SW 1271 (cell line): ENCODE measurements at regions not wholly inside any gene's neighbourhood (a gene's known extent, or its start where the extent isn't known, plus 50 kb on each side); places are given as distances from the start of the nearest gene placed in this dataset.

Experiments used
- DNase-seq, 2 experiments: peaks; one replicate each; lab custom pipeline; 2025; lab: John Stamatoyannopoulos, UW

DNA sequence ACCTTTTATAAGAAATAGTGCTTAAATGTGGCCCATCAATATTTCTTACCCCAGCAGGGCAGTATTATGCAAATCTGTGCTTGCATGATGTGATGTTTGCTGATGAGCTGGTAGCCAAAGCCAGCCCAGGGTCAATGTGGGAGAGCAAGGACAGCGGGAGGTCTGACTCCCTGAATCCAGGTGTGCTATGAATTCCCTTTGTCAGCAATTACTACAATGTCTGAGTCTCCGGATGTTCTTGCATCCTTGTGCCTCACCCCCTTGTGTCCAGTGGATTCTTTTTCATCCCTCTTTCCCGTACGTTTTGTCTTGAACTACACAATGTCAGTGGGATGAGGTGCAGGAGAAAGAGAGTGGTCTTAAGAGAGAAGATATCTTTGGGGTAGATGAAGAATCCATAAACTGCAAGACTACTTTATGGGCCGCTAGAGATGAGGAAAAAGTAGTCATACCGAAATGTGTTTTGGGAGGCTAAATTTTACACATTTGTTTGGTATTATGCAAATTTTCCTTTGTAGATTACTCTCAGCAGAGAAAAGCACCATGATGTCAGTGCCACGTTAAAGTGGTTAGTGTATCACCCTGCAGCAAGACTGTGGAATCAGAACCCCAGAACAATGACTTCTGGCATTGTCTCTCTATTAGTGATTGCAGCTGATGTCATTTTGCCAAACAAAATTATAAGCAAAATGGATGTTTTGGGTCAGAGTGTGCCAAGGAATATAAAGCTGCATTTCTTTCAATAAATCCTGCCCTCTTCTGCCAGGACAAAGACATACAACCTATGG, 53.5 kb upstream of the TSHZ3 start:
- DNase-seq, result no peak

DNA sequence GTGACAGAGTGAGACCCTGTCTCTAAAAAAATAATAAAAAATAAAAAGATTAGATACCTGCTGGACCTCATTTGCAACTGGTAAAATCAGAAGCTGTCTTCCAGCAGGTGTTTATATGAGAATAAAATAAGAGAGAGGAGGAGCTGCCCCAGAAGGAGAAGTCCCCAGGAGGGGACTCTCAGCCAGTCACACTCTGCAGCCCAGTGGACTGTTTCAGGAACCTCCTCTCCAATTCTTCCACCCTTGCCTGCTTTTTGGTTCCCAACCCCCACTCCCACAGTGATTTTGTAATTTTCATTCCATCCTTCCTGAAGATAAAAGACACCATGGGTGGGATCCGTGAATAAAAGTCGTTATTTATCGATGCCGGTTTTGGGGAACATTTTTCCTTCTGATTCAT, 56.9 kb upstream of the TSHZ3 start:
- no peak for DNase-seq

DNA sequence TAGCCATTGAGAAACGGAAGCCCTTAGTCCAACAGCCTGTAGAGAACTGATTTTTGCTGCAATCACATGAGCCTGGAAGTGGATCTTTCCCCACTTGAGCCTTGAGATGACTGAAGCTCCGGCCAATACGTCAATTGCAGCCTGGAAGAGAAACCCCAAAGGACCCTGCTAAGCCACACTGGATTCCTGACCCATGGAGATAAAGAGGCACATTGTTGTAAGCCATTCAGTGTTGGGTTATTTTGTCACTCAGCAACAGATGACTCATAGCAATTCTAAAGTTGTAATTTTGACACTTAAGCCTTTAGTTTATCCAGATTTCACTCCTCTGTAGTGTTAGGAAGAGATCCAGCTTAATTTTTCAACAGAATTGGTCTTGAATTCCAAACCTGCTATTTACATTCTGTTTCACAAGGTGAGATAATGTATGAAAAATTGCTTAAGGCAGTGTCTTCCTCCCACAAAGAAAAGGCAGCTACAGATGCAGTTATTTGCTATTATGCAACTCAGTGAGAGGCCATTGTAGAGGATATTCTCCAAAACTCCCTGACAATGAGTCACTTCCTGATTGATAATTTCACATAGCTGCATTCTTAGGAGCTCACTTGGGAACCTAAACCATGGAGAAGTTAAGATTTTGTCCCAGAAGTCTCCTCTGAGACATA, 59.4 kb upstream of the TSHZ3 start:
- DNase-seq, result peak; percentile 12 to 83

DNA sequence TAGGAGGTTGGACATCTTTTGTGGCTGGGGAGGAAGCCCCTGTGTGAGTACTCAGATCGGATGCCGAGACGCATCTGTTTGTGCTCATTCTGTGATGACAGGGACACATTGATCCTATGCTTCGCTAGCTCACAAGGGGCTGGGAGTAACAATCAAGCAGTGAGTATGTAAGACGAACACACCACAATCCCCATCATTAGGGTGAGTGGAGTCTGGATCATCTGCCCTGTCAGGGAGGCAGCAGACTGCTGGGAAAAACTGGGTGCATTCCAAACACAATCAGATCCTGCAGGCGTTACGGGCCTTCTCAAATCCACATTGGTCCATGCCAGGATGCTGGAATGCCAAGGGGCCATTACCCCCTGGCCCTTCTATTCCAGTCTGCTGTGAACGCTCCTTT, 64.1 kb upstream of the TSHZ3 start:
- DNase-seq, result no peak

DNA sequence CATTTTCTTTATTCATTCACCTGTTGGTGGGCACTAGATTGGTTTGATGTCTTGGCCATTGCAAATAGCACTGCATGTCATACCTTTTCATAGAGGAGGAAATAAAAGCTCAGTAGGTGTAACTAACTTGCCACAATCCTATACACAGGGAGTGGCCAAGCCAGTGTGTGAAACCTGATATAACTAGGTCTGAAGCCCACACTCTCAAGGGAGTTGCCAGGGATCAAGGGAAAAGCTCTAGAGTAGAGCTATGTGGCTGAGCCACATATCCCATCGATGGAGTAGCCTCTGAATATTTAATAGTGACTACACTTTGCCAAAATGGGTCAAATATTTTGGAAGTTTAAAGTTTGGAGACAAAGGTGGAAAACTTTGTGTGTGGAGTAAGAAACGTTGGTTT, 66.1 kb upstream of the TSHZ3 start:
- DNase-seq, result no peak

DNA sequence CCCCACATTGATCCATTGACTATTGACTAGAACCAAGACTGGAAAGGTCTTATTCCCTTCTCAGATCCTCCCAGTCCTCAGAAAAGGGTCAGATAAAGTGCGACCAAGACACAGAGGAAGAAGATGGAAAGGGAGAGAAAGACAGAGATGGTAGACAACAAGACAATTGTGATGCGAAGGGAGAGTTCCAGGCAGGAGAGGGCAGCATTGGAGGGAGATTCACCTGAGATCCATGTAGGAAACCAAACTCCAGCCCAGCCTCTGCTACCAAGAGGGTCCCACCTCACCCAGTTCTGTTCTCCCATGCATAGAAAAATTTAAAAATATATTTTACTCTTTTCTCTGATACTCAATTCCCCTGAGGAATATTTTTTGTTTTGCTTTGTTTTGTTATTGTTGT, 67.3 kb upstream of the TSHZ3 start:
- DNase-seq, result no peak

DNA sequence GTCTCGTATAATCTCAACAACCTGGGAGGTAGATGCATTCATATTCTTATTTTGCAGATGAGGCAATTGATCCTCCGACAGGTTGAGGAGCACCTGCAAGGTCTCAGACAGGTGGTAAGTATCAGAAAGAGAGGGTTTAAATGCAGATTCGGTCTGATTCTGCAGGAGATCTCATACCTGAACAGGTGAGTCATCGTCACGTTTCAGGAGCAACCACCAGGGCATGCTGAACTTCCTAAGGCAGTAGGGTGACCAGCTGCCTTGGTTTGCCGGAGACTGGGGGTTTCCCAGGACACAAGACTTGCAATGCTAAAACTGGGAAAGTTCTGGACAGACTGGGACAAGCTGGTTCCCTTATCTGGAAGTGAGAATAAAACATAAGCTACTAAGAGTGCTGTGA, 68.8 kb upstream of the TSHZ3 start:
- DNase-seq, result no peak

DNA sequence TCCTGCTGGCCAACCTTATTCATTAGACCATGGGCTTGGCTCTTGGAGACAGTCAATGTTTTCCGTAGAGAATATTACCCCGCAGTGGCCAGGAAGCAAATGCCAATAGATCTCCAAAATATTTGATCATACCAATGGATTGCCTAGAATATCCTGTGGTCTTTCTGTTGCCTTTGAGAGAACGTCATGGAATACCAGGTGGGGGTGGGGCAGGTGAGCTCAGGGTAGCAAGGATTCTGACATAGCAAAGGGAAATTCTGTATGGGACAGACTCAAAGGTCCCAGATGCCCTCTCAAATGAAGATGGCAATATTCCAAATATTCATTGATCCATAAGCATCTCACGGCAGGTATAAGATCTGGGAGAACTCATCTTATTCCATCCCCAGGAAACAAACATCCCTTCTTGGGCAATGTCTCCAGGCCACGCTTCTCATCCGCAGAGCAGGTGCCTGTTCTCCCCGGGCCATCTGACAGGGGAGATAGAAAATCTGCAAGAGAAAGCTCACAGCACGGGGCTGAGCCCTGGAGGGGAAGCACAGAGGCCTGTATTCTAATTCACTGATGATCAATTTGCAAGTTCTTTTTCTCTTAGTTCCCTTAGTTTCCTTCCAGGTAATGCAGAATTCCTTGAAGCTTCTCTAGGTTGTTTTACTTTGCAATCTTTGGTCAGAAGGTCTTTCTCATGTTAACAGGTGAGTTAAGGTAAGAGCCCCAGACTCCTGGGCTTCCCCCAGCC, 69.6 kb upstream of the TSHZ3 start:
- no peak for DNase-seq

DNA sequence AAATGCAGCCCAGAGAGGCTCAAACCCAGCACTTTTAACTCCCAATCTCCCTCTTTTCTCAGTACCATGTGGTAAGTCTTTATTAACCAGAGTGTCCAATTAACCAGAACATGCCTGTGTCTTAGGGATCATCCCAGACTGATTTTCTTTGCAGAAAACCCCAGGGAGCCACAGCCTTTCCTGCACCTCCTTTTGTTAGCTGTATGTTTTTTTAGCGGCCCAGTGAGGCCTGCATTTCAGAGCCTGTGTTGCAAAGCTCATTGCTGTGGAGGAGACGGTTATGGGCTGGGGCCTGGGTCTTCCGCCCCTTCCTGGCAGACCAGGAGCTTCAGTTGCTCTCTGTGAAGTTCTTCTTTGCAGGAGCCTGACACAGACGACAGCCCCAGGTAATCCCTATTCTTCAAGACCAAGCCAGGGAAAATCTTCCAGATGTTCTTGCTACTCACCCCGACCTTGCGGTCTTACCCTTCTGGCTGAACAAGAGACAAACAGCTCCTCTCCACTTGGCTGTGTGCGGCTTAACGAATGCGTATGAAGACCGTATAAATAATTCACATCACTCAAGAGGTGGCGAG, 70.7 kb upstream of the TSHZ3 start:
- no peak for DNase-seq

DNA sequence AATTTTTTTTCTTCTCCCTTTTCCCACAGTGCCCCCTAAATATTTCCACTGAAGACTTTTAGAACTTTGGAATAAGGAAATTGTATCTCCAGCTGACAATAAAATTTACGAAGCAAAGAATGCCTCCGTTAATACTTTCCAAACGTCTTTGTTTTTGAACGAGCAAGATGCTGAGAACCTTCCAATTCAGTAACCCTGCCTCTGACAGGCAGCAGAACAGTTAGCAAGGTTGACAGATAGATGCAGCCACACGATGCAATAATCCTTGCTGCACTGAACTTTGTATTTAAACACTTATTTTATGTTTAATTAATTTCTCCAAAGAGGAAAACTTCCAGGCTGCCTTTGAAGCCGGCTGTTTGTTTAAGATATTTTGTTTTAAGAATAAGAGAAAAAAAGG, 71.8 kb upstream of the TSHZ3 start:
- DNase-seq, result no peak

DNA sequence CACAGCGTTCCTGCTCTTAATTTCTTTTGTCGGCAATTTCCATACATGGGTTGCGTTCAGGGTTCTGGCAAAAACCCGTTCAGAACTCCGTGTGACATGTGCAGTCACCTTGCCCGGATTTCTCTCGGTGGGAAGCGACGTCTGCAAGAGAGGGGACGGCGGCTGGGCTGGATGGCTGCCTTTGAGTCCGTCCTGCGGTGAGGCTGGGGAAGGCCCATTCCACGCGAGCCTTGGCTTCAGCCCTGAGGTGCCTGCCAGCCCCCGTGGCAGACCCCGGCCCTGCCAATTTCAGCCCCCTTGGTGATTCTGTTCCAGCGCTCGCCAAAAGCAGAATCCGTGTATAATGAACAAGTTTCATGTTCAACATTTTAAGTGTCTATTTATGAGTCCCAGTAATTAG, 72.6 kb upstream of the TSHZ3 start:
- no peak for DNase-seq

DNA sequence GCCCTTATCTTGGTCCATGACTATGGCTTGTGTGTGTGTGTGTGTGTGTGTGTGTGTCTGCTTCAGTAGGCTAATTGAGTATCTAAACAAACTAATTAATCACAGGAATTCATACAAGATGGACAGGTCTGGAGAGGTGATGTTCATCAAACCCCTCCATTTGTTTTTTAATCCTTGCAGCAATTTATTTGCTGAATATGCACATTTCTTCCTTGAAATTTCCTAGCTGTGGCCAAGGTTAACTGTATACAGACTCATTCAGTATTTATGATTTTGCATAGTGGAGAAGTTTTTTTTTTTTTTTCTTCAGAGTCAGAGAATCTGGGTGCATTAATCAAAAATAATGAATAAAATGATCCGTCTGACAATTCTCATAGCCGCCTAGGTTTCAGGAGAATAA, 74.7 kb upstream of the TSHZ3 start:
- DNase-seq, result no peak

DNA sequence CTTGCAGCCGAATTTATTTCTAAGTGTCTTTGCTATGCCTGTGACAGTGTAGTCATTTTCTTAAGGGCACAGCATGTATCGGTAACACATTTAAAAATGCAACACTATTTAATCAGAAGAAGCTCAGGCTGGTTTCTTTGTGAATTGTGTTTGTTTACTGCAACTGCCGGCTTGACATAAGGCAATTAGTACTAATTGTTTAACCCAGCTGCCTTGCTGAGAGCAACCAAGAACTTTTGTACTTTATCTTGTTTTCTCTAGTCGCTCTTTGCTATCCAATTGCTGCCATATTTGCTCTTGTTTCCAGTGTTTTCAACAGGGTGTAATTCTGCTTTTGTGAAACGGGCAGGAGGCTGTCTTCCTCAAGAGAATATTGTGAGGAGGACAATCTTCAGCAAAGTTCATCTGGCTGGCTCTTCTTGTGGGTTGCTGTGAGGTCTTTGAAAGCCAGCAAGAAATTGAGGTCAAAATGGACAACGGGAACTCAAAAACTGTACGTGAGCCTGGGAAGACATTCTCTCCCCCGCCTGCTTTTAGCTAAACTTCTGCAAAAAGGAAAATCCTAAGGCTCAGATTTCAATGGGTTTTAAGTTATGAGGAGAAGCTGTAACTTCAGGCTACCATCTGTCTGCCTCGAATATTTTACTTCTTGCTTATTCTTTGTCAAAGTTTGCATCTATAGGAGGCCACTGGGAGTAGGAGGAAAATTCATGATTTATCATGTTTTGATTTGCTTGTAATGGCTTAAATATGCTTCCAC, 75.8 kb upstream of the TSHZ3 start:
- DNase-seq, result no peak

DNA sequence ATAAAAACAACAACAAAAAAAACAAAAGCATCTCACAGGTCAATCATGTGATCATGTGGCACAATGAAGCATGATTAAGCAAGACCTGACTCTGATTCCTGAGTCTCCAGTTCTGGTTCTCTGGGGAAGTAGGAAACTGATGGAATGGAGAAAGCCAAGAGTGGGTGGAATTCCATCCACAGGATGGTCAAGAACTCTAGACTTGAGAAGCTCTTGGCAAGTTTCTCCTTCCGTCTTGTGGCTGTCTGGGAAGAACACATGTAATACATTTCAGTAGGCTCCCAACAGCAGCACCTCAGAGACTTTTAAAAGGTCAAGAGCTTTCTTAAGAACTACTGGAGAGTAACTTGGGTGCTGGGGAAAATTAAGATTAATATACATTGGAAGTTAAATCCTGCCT, 78.6 kb upstream of the TSHZ3 start:
- DNase-seq, result no peak

DNA sequence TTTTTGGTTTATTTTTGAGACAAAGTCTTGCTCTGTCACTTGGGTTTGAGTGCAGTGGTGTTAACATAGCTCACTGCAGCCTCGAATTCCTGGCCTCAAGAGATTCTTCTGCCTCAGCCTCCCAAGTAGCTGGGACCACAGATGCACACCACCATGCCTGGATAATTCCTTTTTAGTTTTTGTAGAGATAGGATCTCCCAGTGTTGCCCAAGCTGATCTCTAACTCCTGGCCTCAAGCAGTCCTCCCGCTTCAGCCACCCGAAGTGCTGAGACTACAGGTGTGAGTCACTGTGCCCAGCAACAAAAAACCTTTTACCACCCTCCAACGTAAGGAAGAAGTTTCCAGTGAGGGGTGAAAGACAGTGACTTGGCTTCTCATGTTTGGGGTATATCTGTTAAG, 81.1 kb upstream of the TSHZ3 start:
- no peak for DNase-seq

DNA sequence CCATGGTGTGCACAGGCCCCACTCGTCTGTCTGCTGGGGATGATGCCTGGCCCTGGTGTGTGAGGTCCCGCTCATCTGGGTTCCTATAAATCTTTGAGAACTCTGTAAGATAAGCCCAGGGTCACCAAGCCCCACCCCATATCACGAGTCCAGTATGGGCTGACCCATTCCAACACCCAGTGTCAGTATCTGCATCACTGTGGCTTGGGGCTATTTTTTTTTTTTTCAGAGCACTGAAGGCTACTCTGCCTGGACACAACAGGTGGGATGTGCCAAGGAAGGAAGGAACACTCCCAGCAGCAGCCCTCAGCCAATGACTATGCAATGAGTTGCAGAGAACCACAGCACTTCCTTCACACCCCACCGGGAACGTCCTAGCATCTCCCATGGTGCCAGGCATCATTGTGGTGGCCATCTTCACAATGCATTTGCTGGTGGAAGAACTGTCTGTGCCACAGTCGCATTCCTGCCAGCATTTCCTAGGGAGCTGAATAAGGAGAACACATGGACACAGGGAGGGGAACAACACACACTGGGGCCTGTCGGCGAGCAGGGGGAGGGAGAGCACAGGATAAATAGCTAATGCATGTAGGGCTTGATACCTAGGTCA, 83.1 kb upstream of the TSHZ3 start:
- no peak for DNase-seq

DNA sequence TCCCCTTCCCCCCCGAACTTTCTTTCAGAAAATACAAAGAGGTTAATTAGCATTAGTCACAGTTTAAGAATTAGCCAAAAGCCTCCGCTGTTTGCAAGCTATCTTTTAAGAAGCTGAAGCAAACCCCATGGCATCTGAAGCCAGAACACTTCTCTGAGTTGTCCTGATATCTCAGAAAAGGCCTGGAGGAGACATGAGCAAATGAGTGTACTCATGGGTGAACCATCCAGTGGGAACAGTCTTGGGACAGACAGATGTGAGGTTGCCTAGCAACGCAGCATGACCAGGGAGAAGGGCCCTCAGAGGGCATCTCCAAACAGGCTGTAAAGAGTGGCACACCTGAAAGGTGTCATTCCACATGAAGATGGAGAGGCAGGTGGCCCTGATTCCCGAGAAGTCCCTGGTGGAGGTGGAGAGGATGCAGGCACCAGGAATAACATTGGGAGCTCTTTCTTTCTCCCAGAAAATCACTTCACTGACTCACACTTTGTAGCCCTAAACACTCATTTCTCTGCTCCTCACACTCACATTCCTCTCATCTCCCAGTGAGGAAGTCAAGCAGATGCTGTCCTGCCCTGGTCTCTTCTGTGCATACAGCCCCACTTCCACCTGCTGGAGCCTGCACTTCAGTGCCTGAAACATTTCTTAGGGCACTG, 87.0 kb upstream of the TSHZ3 start:
- DNase-seq, result peak in 1 of 2 experiments; percentile 2

DNA sequence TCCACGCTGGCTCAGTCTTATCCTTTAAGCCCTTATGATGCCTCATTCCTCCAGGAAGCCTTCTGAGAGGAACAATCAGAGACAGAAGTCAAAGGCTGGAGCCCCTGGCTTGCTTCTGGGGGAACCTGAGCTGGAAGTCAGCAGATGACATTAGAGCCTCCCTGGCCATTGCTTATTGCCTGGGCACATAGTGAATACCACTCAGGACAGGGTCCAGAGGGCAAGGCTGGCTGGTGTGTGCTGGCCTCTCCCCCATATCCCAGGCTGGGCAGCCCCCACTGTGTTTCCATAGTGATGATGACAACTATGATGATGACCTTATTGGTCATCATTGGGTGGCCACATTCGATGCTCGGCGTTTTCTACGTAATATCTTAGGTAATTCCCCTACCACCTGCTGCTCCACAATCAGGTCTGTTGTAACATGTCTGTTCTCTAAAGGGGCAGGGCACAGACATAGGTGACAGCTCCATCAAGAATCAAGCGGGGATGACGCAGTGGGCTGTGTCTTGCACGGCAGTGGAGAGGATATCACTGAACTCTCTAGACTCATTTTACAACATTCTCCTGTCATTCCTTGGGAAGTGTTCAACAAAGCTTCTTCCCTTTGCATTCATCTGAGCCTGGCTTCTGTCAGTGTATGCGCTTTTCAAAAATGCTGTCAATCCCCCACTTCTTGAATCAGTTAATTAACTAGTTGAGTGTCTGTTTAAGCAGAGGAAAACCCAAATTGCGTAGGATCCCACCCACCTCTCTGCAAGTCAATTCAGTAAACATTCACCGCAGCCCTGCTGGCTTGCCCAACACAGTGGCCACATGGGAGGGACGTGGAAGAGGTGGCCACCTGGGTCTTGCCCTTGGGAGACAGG, 89.4 kb upstream of the TSHZ3 start:
- no peak for DNase-seq

DNA sequence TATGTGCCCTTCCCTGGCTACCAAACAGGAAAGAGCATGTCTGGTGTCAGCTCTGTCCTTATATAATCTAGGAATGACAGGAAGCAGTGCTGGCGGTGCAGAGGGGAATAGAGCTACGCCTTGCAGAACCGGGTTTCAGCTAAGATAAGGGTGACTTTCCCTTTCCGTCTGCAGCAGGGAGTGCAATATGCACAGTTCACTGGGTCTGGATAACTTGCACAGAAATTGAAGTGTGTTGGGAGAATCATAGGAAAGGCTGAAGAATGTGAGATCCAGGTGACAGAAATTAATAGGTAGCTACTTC, 90.0 kb upstream of the TSHZ3 start:
- DNase-seq, result no peak

DNA sequence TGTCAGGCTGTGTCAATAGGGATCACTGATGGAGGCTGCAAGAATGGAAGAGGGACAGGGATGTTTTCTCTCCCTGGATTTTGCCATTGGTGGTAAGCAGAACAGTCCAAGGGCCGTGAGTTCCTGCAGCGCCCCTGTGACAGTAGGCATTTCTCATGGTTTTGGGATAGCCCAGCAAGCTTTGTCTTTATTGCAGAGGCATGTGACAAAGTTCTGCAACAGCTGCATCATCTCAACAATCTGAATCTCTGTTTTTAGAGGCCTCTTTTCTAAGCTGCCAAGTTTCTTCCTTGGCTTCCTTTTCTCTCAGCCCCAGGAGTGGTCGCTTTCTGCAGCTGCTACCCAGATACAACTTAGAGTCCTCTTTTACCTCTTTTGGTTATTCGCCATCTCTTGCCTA, 95.7 kb upstream of the TSHZ3 start:
- DNase-seq, result no peak
